ENCODE measurements at regions not wholly inside any gene's neighbourhood (a gene's known extent, or its start where the extent isn't known, plus 50 kb on each side); places are given as distances from the start of the nearest gene placed in this dataset.
A peak's percentile ranks its signal among the peaks of the same experiment; 100 is the strongest.

DNA sequence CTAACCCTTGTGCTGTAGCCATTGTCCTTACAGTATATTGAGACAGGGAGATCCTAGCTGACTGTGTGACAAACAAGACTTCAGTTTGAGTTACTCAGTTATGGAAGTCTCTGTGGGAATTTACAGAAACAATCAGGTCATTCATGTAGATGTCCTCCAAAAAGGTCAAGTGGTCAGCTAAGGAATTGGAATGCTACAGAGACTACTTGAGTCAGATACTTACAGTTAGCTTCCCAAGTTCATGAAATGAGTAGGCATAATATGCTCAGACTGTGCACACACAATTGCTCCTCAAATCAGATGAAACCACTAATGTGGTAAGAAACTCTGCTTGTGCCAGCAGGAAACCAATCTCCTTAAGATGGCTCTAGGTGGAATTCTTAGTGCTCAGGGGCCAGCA lies 985.7 kb downstream of the NSUN3 start:
- no peak for DNase-seq (ENCODE audit: low read depth, low spot score)
- no peak overlapping the region for H3K27ac ChIP-seq

DNA sequence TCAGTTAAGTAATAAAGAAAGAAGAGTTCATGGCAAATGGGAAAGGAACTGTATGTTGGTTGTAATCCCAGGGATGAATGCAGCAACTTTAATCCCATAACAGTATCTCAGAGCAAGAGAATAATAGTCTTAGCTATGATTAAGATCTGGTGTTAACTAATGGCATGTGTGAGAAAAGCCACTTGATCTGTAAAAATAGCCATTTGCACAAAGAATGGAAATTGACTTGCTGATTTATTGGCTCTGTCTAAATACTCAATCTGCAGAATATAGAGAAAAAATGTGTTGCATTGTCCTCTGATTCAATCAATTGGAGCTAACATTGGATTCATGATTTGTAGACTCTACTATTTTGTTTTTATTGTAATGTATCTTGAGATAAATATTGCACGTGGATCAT lies 987.0 kb downstream of the NSUN3 start:
- no peak for DNase-seq (ENCODE audit: low read depth, low spot score)
- H3K27ac ChIP-seq, result no peak overlapping the region

DNA sequence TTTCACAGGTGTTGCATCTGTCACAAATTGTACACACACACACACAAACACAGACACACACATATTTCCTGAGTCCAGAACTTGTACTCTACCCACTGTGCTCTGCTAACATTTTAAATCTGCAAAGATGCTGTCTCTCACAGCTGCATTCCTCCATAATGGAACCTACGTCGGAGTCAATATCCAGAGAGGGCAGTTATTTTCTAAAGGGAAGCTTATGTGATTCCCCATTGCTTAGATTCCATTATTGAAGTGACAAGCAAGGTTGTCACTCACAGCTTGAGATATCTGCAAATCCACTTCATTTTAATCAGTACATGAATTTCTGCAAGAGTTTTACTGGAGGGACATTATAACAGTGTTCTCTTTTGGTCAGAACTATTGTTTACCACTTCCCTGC lies 992.4 kb downstream of the NSUN3 start:
- no peak for DNase-seq (ENCODE audit: low read depth, low spot score)
- no peak overlapping the region for H3K27ac ChIP-seq

DNA sequence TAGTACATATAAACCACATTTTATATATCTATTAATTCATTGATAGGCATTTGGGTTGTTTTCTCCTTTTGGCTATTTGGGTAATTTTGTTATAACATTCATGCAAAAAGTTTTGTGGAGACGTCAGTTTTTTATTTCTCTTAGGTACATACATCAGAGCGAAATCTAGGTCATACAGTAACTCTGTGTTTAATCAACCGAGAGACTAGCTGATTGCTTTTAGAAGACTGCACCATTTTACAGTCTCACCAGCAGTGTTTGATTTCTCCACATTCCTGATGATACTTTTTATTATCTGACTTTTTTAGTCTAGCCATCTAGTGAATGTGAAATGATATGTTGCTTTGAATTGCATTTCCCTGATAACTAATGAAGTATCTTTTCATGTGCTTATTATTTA lies 1019.3 kb downstream of the NSUN3 start:
- DNase-seq (ENCODE audit: low read depth, low spot score), result no peak
- H3K27ac ChIP-seq, result no peak overlapping the region

DNA sequence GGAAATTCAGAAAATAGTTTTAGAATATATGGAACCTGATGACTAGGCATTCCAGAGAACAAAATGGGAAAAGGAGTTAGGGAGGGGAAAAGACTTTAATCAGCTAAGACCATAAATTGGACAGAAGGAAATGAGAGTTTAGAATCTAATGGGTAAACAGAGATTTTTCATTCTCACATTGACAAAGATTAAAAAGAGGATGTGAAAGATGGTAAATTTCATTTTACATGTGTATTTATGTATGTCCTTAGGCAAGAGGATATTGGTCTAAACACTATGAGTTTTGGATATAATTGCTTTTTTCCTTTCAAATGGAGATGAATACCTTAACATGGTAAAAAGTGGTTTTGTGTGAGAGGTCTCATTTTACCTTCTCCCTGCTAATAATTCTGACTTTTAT lies 1021.9 kb downstream of the NSUN3 start:
- DNase-seq (ENCODE audit: low read depth, low spot score), result no peak
- H3K27ac ChIP-seq, result no peak overlapping the region

- no peak for DNase-seq (ENCODE audit: low read depth, low spot score)
- no peak overlapping the region for H3K27ac ChIP-seq
Measured at GRCh38 chr3:95088464-95088863, 1025.6 kb downstream of the NSUN3 start.

DNA sequence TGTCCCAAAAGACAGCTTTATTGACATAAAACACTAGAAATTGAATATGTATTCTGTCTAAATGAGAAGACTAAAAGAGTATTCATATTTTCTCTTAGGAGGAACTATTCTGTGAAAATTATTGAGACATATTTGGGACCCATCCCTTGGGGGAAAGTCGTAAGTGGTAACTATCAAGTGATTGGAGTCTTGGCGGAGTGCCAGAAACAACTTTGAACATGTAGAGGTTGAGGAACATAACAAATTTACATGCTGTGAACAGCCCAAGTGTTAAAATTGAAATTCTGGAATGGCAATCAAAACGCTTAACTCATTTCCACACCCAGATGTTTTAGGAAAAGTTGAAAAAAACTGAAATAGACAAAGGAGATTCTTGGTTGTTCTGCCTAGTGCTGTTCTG lies 1034.6 kb downstream of the NSUN3 start:
- H3K27ac ChIP-seq, result no peak overlapping the region
- no peak for DNase-seq (ENCODE audit: low read depth, low spot score)

GRCh38 chr3:95120921-95121320 lies 1058.1 kb downstream of the NSUN3 start:
- H3K27ac ChIP-seq, result no peak overlapping the region
- no peak for DNase-seq (ENCODE audit: low read depth, low spot score)

DNA sequence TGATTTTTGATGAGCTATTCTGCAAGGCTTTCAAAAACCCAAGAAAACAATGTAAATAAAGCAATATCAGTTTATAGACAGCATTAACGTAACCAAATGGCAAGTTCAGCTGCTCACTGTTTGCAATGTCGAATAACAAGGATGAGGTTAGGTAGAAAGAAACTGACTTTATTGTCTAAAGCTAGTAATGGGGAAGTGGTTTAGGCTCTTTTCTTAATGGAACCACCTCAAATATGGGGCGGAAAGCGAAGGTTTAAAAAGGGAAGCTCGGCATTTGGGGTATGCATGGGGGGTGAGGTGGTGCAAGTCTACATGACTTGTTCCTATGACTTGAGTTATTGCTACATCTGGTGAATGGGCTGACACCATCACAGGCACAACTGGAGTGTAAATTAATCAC lies 1060.2 kb downstream of the NSUN3 start:
- DNase-seq (ENCODE audit: low read depth, low spot score), result no peak

GRCh38 chr3:95134693-95135413 lies 1072.0 kb downstream of the NSUN3 start:
- DNase-seq (ENCODE audit: low read depth, low spot score), result no peak
- no peak overlapping the region for H3K27ac ChIP-seq

More for the DNA sequence above, 1060.2 kb downstream of the NSUN3 start:
- H3K27ac ChIP-seq, result no peak overlapping the region

DNA sequence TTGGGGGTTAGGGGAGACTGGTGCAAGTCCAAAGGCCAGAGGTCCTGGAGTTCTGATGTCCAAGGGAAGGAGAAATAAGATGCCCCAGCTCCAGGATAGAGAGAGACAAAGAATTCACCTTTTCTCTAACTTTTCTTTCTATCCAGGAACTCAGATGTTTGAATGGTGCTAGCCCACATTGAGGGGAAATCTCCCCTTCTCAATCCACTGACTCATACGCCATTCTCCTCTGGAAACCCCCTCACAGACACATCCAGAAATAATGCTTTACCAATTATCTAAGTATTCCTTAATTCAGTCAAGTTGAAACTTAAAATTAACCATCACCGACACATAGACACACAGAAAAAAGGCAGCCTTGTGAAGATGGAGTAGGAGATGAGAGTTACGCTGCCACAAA lies 1085.2 kb downstream of the NSUN3 start:
- H3K27ac ChIP-seq, result no peak overlapping the region
- no peak for DNase-seq (ENCODE audit: low read depth, low spot score)

GRCh38 chr3:95151590-95151989 lies 1088.7 kb downstream of the NSUN3 start:
- H3K27ac ChIP-seq, result no peak overlapping the region
- DNase-seq (ENCODE audit: low read depth, low spot score), result no peak

DNA sequence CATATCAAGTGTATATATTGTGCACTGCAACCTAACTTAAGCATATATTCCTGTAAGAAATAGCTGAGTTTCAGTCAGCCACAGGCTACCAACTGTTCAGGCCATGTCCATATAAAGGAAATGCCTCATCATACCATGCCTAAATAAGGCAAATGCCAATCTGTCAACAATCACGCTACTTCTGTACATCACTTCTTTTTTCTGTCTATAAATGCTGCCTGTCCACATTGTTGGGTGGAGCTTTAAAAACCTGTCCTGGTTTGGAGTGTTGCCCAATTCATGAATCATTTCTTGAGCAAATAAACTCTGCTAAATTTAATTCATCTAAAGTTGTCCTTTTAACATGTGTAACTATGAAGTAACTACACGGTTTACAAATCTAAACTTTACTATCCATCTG lies 1091.9 kb downstream of the NSUN3 start:
- H3K27ac ChIP-seq, result no peak overlapping the region
- peak; percentile 88 for DNase-seq (ENCODE audit: low read depth, low spot score)

DNA sequence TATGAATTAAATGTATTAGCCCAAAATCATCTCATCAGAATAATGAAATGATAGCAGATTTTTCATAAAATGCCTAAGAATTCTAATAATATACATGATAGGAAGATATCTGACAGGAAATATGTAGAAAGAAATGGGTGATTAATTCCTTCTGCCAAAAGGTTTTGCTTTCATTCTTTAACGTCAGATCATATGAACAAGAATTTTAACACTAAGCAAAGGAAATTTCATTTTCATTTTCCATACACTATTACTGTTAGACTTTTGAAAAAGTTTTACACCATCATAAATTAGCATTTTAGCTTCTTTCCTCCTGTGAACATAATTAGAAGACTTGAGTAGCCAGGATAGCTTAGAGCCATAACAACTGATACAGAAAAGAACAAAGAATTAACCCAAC lies 1099.9 kb downstream of the NSUN3 start:
- DNase-seq (ENCODE audit: low read depth, low spot score), result no peak
- H3K27ac ChIP-seq, result no peak overlapping the region

DNA sequence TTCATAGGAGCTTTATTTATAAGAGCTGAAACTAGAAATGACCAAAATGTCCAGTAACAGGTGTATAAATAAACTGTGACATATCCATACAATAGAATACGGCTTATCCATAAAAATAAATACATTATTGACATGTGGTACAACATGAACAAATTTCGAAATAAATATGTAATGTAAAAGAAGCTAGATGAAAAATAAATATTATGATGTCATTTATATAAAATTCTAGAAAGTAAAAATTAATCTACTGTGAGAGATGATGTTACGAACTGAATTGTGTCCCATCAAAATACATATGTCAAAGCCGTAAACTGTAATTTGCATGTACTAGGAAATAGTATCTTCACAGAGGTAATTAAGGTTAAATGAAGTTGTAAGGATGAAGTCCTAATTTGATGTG lies 1104.9 kb downstream of the NSUN3 start:
- H3K27ac ChIP-seq, result no peak overlapping the region

GRCh38 chr3:95168526-95168925 lies 1105.7 kb downstream of the NSUN3 start:
- DNase-seq (ENCODE audit: low read depth, low spot score), result no peak
- no peak overlapping the region for H3K27ac ChIP-seq

More for the DNA sequence above, 1104.9 kb downstream of the NSUN3 start:
- DNase-seq (ENCODE audit: low read depth, low spot score), result no peak

- no peak for DNase-seq (ENCODE audit: low read depth, low spot score)
Measured at GRCh38 chr3:95172164-95172943, 1109.5 kb downstream of the NSUN3 start.

DNA sequence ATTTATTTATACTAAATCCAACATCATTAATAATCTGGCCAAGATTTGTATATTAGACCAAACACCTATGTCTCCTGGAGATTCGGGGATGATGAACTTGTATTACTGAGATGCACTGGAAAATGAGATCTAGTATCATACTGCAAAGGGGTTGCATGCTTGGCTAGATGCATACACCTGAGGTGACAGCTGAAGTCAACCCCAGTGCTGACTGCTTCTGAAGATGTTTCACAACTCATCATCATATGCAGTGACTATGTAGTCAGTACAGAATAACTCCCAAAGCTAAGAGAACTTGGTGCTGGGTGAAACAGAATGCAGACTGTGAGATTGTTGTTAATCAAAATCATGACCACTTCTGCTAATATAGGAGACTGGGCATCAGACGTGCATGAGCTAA lies 1114.2 kb downstream of the NSUN3 start:
- no peak overlapping the region for H3K27ac ChIP-seq
- no peak for DNase-seq (ENCODE audit: low read depth, low spot score)

More at GRCh38 chr3:95172164-95172943, 1109.5 kb downstream of the NSUN3 start:
- H3K27ac ChIP-seq, result no peak overlapping the region

DNA sequence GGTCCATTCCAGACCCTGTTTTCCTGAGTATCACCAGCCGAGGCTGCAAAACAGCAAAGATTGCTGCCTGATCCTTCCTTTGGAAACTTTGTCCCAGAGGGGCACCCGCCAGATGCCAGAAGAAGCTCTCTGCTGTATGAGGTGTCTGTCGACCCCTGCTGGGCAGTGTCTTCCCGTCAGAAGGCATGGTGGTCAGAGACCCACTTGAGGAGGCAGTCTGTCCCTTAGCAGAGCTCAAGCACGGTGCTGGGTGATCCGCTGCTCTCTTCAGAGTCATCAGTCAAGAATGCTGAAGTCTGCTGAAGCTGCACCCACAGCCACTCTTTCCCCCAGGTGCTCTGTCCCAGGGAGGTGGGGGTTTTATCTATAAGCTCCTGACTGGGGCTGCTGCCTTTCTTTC lies 1121.2 kb downstream of the NSUN3 start:
- no peak for DNase-seq (ENCODE audit: low read depth, low spot score)
- no peak overlapping the region for H3K27ac ChIP-seq

DNA sequence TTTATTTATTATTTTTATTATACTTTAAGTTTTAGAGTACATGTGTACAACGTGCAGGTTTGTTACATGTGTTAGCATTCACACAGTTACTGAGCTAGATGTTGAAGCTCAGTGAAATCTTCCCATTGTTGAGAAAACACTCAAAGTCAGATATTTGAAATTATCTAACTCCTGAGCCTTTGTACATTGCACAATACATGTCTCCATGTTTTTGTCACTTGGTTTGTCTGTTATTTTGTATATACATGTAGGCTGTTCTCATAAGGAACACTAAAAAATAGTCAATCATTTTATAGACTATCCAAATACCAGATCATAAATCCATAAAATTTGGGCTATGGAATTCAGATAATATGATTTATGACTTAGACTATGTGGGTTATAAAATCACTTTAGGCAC lies 1126.5 kb downstream of the NSUN3 start:
- no peak for DNase-seq (ENCODE audit: low read depth, low spot score)
- no peak overlapping the region for H3K27ac ChIP-seq

GRCh38 chr3:95197661-95198060 lies 1134.8 kb downstream of the NSUN3 start:
- no peak for DNase-seq (ENCODE audit: low read depth, low spot score)
- H3K27ac ChIP-seq, result no peak overlapping the region

DNA sequence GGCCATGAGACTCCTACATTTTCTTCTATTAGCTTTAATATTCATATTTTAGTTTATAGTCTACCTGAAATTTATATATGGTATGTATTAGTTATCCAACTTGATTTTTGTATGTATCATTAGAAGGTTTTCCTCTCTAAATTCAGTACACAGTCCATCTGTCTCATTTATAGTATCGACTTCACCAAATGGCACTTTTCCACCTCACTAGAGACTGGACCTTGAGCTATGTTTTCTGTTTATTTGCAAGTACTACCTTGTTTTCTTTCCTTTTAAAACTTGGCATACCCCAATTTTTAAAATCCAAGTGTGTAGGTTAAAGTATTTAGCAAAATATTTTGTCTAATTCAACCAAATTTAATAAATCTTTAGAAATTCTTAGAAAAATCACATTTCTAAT lies 1137.5 kb downstream of the NSUN3 start:
- no peak overlapping the region for H3K27ac ChIP-seq
- no peak for DNase-seq (ENCODE audit: low read depth, low spot score)
